GM19239 (cell line): ENCODE measurements at regions not wholly inside any gene's neighbourhood (a gene's known extent, or its start where the extent isn't known, plus 50 kb on each side); places are given as distances from the start of the nearest gene placed in this dataset.

ENCODE experiments used
- DNase-seq: peaks from one replicate; pipeline ENCODE4 v3.0.0; 2011; ENCODE audit warnings: low spot score; ENCODE audit not compliant: insufficient read length
- FAIRE-seq: peaks from 2 replicates; lab custom pipeline; 2011; peaks lifted over from hg19 to GRCh38; lab: Jason Lieb, UNC

GRCh38 chr9:8262625-8263622 is 463.3 kb upstream of the DMAC1 start:
- no peak for FAIRE-seq
- no peak for DNase-seq

DNA sequence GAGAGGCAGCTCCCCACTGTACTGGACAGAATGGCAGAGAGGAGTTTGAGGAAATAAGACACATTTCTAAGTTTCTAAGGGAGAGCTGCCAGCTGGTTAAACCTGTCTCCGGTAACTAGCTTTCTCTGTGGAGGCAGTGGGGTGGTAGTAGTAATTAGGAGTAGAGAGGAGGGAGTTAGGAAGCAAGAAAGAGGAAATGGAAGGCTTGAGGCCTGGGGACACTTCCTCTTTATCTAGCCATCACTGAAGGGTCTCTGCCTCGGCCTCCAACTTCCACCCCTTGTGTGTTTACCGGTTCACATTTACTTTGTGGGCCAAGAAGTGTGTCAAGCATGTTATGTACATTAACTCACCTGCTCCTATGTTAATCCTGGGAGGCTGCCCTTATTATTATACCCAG is 462.2 kb upstream of the DMAC1 start:
- no peak for DNase-seq
- FAIRE-seq, result no peak

DNA sequence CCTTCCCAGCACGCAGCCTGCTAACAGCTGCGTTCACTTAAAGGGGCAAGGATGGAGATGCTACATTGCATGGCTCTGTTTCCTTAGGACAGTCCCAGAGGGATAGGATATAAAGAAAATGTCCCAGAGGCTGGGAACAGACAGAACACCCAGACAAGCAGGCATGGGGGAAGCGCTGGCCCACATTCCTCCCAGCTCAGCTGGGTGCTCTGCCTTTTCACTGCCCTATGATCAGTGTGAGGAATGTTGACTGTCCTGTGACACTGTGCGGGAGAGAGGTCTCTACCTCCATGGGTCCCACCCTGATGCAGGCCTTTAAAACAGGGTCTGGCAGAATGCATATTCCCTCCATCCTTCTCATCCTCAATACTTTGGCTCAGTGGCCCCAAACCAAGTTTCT is 459.4 kb upstream of the DMAC1 start:
- DNase-seq, result no peak
- no peak for FAIRE-seq

- FAIRE-seq (no peak), DNase-seq (no peak)
Observed at GRCh38 chr9:8256880-8257279, 457.3 kb upstream of the DMAC1 start.

- DNase-seq (no peak), FAIRE-seq (no peak)
Observed at GRCh38 chr9:8255850-8256249, 456.3 kb upstream of the DMAC1 start.

- DNase-seq (no peak), FAIRE-seq (no peak)
Observed at GRCh38 chr9:8254541-8254940, 455.0 kb upstream of the DMAC1 start.

DNA sequence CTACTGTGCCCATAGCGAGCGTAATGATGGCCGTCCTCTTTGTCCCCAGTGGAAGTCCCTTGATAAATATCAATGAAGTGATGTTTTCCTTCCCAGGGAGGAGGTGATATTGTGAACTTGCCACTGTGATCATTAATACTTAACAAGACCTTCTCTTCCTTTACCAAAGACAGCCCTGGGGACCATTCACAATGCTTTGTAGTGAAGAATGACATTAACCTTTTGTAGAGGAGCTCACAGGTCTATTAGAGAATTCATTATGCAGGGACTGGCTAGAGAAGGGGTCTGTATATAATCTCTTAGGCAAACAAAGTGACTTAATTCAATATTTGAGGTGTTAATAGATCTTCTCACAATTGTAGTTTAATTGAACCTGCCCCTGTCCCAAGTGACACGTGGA is 452.9 kb upstream of the DMAC1 start:
- FAIRE-seq (no peak), DNase-seq (no peak)

DNA sequence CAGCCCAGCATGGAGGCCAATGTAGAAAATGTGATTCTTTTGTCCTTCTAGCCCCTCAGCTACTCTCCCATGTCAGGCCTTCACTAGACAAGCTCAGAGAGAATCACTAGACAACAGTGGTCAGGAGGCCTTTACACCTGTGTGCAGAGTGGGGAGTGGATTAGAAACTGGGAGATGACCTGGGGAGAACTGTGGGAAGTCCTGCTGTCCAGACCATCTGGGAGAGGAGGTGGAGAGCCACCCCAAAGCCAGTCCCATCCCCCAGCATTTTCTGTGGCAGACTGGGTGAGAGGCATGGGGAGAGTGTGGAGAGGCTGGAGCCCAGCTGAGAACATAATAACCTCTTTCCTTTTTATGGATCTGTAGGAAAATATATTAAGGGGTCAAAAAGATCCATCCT is 452.0 kb upstream of the DMAC1 start:
- DNase-seq, result no peak
- no peak for FAIRE-seq

GRCh38 chr9:8244505-8245092 is 445.0 kb upstream of the DMAC1 start:
- FAIRE-seq, result no peak

DNA sequence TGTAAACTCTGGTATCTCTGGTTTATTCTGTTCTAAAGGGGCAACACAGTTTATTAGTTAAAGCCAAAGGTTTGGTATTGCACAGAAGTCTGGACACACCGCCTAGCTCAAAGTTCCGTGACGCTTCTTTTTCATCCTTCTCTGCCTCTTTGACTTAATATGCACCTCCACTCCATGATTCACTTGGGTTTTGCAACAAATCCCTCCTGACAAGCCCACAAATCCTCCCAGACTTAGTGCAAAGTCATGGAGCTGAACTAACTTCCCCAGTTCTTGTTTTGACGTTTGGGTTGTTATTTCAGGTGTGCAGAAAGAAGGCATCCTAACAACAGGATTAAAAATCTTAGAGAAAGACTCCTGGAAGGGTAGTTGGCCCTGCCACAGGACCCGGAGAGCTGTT is 441.6 kb upstream of the DMAC1 start:
- FAIRE-seq (no peak), DNase-seq (no peak)

More at GRCh38 chr9:8244505-8245092, 445.0 kb upstream of the DMAC1 start:
- no peak for DNase-seq

DNA sequence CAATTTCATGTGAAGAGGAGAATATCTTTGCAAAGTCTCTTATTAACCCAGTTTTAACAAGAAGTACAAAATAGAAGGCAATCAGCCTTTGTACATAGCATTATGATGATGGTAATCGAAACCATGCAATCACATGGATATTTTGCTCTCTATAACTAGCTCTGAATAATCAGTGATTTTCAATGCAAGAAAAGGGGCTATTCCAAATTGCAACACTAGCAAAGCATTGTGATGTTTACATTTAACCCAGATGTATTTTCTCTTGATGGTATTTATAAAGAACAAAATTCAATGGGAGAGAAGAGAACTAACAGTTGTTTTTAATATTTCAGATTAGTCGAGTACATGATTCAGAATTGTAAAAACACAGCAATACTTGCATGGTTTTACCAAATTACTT is 437.5 kb upstream of the DMAC1 start:
- FAIRE-seq (no peak), DNase-seq (no peak)

DNA sequence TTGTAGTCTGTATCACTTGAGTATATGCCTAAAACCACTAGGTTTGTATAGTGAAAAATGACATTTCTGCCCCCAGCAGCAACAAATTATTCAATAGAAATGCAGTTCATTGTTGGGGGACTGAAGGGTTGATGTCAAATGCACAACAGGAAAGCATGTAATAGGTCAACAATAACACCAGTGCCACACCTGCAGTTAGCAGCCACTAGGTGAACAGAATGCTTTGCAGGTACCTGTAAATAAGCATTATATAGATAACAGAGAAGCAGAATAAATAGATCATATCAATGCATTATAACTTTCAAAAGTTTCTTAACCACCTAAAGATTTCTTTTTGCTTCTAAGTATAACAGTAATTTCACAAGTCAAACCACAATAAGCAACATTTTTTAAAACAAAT is 435.9 kb upstream of the DMAC1 start:
- FAIRE-seq, result no peak

GRCh38 chr9:8234316-8234715 is 434.7 kb upstream of the DMAC1 start:
- no peak for FAIRE-seq

More for the DNA sequence above, 435.9 kb upstream of the DMAC1 start:
- DNase-seq, result no peak

GRCh38 chr9:8232726-8233125 is 433.1 kb upstream of the DMAC1 start:
- FAIRE-seq (no peak), DNase-seq (no peak)

More at GRCh38 chr9:8234316-8234715, 434.7 kb upstream of the DMAC1 start:
- DNase-seq, result no peak

GRCh38 chr9:8229226-8229625 is 429.6 kb upstream of the DMAC1 start:
- DNase-seq, result no peak
- FAIRE-seq, result no peak

- DNase-seq (no peak), FAIRE-seq (no peak)
Observed at GRCh38 chr9:8224381-8224801, 424.8 kb upstream of the DMAC1 start.

DNA sequence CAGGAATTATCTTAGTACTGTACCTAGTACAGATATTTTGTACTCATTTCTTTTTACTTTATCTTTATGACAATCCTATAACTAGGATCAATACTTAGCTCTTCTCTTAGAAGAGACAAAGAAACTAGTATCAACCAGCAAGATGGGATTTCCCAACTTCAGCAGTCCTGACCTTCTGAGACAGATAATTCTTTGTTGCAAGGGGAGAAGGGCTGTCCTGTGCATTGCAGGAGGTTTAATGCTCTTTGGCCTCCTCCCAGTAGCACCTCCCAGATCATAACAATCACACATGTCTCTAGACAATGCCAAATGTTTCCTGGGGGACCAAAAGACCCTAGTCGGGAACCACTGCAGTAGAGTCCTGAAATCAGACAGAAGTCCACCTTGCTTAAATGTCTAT is 424.3 kb upstream of the DMAC1 start:
- DNase-seq, result no peak
- no peak for FAIRE-seq

GRCh38 chr9:8221462-8221861 is 421.9 kb upstream of the DMAC1 start:
- DNase-seq, result no peak
- no peak for FAIRE-seq

DNA sequence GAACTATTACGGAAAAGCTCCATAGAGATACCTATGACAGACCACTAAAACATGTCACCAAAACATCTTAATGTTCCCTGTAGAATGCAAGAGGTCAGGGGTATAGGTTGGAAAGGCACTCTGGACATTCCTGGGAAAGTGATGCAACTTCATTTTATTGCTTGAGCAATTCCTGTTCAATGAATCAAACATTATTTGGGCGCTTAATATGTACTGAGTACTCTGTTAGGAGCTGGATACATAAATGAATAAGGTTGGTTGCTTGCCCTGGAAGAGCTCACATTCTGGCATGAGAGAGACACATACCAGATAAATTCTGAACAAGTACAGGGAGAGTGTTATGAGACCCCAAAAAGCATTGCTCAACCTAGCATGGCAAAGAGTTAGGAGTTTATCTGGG is 408.9 kb upstream of the DMAC1 start:
- DNase-seq (no peak), FAIRE-seq (no peak)

DNA sequence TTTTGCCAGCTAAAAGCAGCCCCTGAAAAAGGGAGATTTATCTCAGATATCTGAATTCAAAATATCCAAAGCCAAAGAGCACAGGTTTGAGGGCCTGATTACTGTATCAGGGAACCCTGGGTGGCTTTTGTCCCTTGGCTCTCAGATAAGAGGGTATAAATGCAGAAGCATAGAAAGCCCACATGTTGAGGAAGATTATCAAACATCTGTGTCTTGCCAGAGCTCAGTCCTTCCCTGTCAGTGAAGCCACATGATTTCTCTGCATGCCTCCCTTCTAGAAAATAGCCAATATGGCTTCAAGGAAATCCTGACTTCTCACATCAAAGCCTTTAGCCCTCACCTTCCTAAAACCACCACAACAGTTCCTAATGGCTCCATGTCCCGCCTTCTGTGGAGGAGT is 408.0 kb upstream of the DMAC1 start:
- DNase-seq, result no peak
- FAIRE-seq, result no peak

DNA sequence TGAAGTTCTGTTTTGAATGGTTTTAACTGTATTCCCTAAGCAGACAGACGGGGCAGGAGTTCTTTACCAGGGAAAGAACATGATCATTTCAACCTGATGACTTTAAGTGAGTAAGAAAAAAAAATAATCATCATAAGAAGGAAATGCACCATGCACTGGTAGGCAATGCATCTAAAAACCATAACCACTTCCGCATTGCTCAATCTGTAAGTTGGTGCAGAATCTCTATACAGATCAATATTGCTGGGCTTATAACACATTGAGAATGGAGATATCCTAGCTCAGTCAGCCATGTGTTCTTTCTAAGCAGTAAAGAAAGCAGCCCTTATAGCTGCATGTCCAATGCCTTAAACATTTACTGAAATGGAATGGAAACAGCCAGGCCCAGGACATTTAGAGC is 407.1 kb upstream of the DMAC1 start:
- no peak for DNase-seq
- no peak for FAIRE-seq

DNA sequence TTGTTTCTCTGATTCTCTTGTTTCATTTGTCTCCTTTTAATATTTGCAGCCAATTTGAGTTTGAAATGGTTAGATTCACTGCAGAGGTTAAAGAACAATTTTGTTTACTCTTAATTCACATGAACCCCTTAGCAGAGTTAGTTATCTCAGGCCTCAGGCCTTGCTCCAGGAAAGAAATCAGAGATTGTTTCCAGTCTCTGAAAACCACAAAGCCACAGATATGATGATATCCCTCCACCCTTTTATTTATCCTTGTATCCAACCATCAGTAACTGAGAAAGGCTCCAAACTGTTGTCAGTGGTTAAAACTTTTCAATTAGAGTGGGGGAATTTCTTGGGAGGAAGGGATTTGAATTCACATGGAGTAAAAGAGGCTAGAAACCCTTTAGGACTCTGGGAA is 406.0 kb upstream of the DMAC1 start:
- FAIRE-seq, result no peak

More for the DNA sequence above, 406.0 kb upstream of the DMAC1 start:
- no peak for DNase-seq
